ENCODE measurements at regions not wholly inside any gene's neighbourhood (a gene's known extent, or its start where the extent isn't known, plus 50 kb on each side); places are given as distances from the start of the nearest gene placed in this dataset.

- DNase-seq = no peak
Observed at GRCh38 chr16:73385696-73386095, 337.8 kb upstream of the ZFHX3 start.

- no peak for DNase-seq
Observed at GRCh38 chr16:73384506-73385089, 336.7 kb upstream of the ZFHX3 start.

GRCh38 chr16:73383988-73384365, 336.0 kb upstream of the ZFHX3 start:
- no peak for DNase-seq

GRCh38 chr16:73383195-73383987, 335.5 kb upstream of the ZFHX3 start:
- no peak for DNase-seq

- DNase-seq = no peak
Observed at GRCh38 chr16:73378471-73378870, 330.5 kb upstream of the ZFHX3 start.

- DNase-seq = no peak
Observed at GRCh38 chr16:73371584-73372319, 323.8 kb upstream of the ZFHX3 start.

- DNase-seq = no peak
Observed at GRCh38 chr16:73369851-73370250, 321.9 kb upstream of the ZFHX3 start.

GRCh38 chr16:73368715-73369114, 320.8 kb upstream of the ZFHX3 start:
- DNase-seq = no peak

GRCh38 chr16:73365016-73365551, 317.2 kb upstream of the ZFHX3 start:
- no peak for DNase-seq

- no peak for DNase-seq
Observed at GRCh38 chr16:73364413-73364812, 316.5 kb upstream of the ZFHX3 start.

- no peak for DNase-seq
Observed at GRCh38 chr16:73361061-73361460, 313.1 kb upstream of the ZFHX3 start.

GRCh38 chr16:73356401-73357079, 308.6 kb upstream of the ZFHX3 start:
- no peak for DNase-seq

GRCh38 chr16:73355981-73356380, 308.1 kb upstream of the ZFHX3 start:
- DNase-seq = no peak

- DNase-seq = no peak
Observed at GRCh38 chr16:73354434-73354833, 306.5 kb upstream of the ZFHX3 start.

- DNase-seq = no peak
Observed at GRCh38 chr16:73350707-73351452, 303.0 kb upstream of the ZFHX3 start.

GRCh38 chr16:73347500-73348375, 299.8 kb upstream of the ZFHX3 start:
- no peak for DNase-seq

GRCh38 chr16:73339821-73340220, 291.9 kb upstream of the ZFHX3 start:
- DNase-seq = no peak

GRCh38 chr16:73337373-73338296, 289.7 kb upstream of the ZFHX3 start:
- DNase-seq = no peak

- DNase-seq = no peak
Observed at GRCh38 chr16:73329358-73330286, 281.7 kb upstream of the ZFHX3 start.
